K562 (cell line): ENCODE measurements at regions not wholly inside any gene's neighbourhood (a gene's known extent, or its start where the extent isn't known, plus 50 kb on each side); places are given as distances from the start of the nearest gene placed in this dataset.

Experiments used
- ATAC-seq: fragments of 200-7000 bp; cut with Tn5 transposase; 3 replicates; pipeline ENCODE4 v1.9.1; 2020; ENCODE audit warnings: moderate library complexity
- BruUV-seq: library from RNA; stranded (reverse); fragments of 400-500 nt; replicated peaks from 2 replicates; lab custom pipeline; 2021; lab: Mats Ljungman, UMichigan
- CTCF ChIA-PET: fragments of 300-600 bp; formaldehyde crosslinking; extraction: SDS; loops from one replicate; lab custom pipeline; 2021; ENCODE audit warnings: low intra/inter-chr PET ratio; lab: Yijun Ruan, JAX
- POLR2A ChIA-PET: fragments of 300-600, 350-650 bp; sonication (Branson Sonifier 250); formaldehyde crosslinking; extraction: SDS; loops from one replicate; lab custom pipeline; 2021; ENCODE audit warnings: antibody characterized with exemption, inconsistent platforms; lab: Yijun Ruan, JAX
- DNase-seq, 4 experiments: peaks; one replicate each; pipeline versions ENCODE4 v3.0.0 to v3.0.0-alpha.2; 2011 to 2018; ENCODE audit warnings: low spot score in 3 of 4, mixed read lengths in 3 of 4; ENCODE audit errors: extremely low read depth in 1 of 4
- FAIRE-seq: peaks from 2 replicates; lab custom pipeline; 2011; peaks lifted over from hg19 to GRCh38; lab: Jason Lieb, UNC
- H2AFZ ChIP-seq: 2 replicates; pipeline ENCODE4 v1.6.0; 2011; ENCODE audit warnings: low read depth, low read length, control low read depth, inconsistent platforms
- H3K27ac ChIP-seq: fragments of 200-600 bp; 3 replicates; pipeline ENCODE4 v1.8.0; 2011; ENCODE audit warnings: low read depth, mild to moderate bottlenecking, control low read depth, inconsistent platforms, low read length, moderate library complexity, mixed read lengths; ENCODE audit errors: extremely low read depth
- H3K27me3 ChIP-seq, 2 experiments: fragments of 300-600 bp in 1 of 2; 2 replicates in 1 of 2; 3 replicates in 1 of 2; pipeline versions ENCODE4 v1.6.0 to v1.8.0; 2011; ENCODE audit warnings: inconsistent platforms in 2 of 2, low read length in 2 of 2, mild to moderate bottlenecking in 1 of 2, mixed read lengths in 1 of 2, moderate library complexity in 1 of 2; ENCODE audit not compliant: control insufficient read depth in 2 of 2, insufficient read depth in 2 of 2
- H3K36me3 ChIP-seq: fragments of 300-600 bp; 3 replicates; pipeline ENCODE4 v1.8.0; 2011; ENCODE audit warnings: mild to moderate bottlenecking, low read length, inconsistent platforms; ENCODE audit not compliant: control insufficient read depth, insufficient read depth
- H3K4me1 ChIP-seq, 2 experiments: fragments of 200-600 bp in 1 of 2; replicated peaks in 1 of 2; 2 replicates in 1 of 2; 3 replicates in 1 of 2; pipeline versions ENCODE4 v1.5.1 to v1.8.0; 2011; ENCODE audit warnings: inconsistent platforms in 2 of 2, low read length in 2 of 2, mild to moderate bottlenecking in 1 of 2, mixed read lengths in 1 of 2, moderate library complexity in 1 of 2; ENCODE audit not compliant: control insufficient read depth in 2 of 2, insufficient read depth in 2 of 2
- H3K4me2 ChIP-seq: 2 replicates; pipeline ENCODE4 v1.6.1; 2011; ENCODE audit warnings: low read length, control low read depth, inconsistent platforms, mixed read lengths; ENCODE audit not compliant: insufficient read depth
- H3K4me3 ChIP-seq: fragments of 200-600 bp; sonication (generic), shearing (Covaris generic); 2 replicates; pipeline ENCODE4 v1.5.1; 2016; ENCODE audit warnings: control low read depth, inconsistent platforms
- H3K79me2 ChIP-seq: fragments of 200-600 bp; 3 replicates; pipeline ENCODE4 v1.8.0; 2011; ENCODE audit warnings: low read length, inconsistent platforms; ENCODE audit not compliant: control insufficient read depth, insufficient read depth
- H3K9ac ChIP-seq, 2 experiments: 2 replicates each; pipeline versions ENCODE4 v1.6.0 to v1.6.1; 2011; ENCODE audit warnings: low read depth in 2 of 2, low read length in 2 of 2, control low read depth in 1 of 2, inconsistent platforms in 1 of 2, mild to moderate bottlenecking in 1 of 2, mixed read lengths in 1 of 2; ENCODE audit not compliant: insufficient read depth in 1 of 2
- H3K9me1 ChIP-seq: one replicate; pipeline ENCODE4 v1.6.0; 2011; ENCODE audit warnings: inconsistent platforms, mild to moderate bottlenecking, low read length, moderate library complexity; ENCODE audit not compliant: control insufficient read depth, insufficient read depth
- H3K9me3 ChIP-seq: replicated peaks from 2 replicates; pipeline ENCODE4 v1.5.1; 2011; ENCODE audit warnings: low read depth, low read length, inconsistent platforms; ENCODE audit not compliant: control insufficient read depth, insufficient read depth
- H4K20me1 ChIP-seq: replicated peaks from 2 replicates; pipeline ENCODE4 v1.6.1; 2011; ENCODE audit warnings: low read length, inconsistent platforms, mixed read lengths; ENCODE audit not compliant: control insufficient read depth, insufficient read depth
- CCAR2 ChIP-seq: fragments of 200-400 bp; formaldehyde crosslinking; IDR thresholded peaks from 2 replicates; pipeline ENCODE4 v1.6.1; 2017; ENCODE audit warnings: mild to moderate bottlenecking, low read depth, low read length
- CTCFL ChIP-seq: IDR thresholded peaks from 2 replicates; pipeline ENCODE4 v1.6.1; 2011; ENCODE audit warnings: borderline replicate concordance, low read depth, mild to moderate bottlenecking, moderate library complexity, low read length; ENCODE audit not compliant: insufficient read depth, poor library complexity, severe bottlenecking
- E2F4 ChIP-seq: sonication (generic); formaldehyde crosslinking; IDR thresholded peaks from 2 replicates; pipeline ENCODE4 v1.8.0; 2022; ENCODE audit warnings: mild to moderate bottlenecking, low read depth, missing genetic modification reagents
- FOSL1 ChIP-seq: fragments of 200-800 bp; sonication (Bioruptor generic); conservative IDR thresholded peaks from 2 replicates; pipeline ENCODE4 v1.6.1; 2016; ENCODE audit warnings: missing genetic modification characterization, missing compliant biosample characterization
- HBP1 ChIP-seq: fragments of 450-650 bp; formaldehyde crosslinking; IDR thresholded peaks from 2 replicates; pipeline ENCODE4 v1.4.0; 2022; ENCODE audit warnings: missing genetic modification characterization
- HDAC6 ChIP-seq: IDR thresholded peaks from 2 replicates; pipeline ENCODE4 v1.6.1; 2012; ENCODE audit warnings: low read depth, mild to moderate bottlenecking, control low read depth, inconsistent platforms, low read length, moderate library complexity
- MAX ChIP-seq: sonication (generic); formaldehyde crosslinking; IDR thresholded peaks from 2 replicates; pipeline ENCODE4 v1.9.0; 2022; ENCODE audit warnings: mild to moderate bottlenecking, missing genetic modification reagents
- MITF ChIP-seq: IDR thresholded peaks from 2 replicates; pipeline ENCODE4 v1.6.1; 2014; ENCODE audit warnings: antibody characterized with exemption
- NELFE ChIP-seq: IDR thresholded peaks from 2 replicates; pipeline ENCODE4 v1.6.1; 2011; ENCODE audit warnings: mild to moderate bottlenecking; ENCODE audit not compliant: insufficient read depth, insufficient read length
- NFYB ChIP-seq: IDR thresholded peaks from 2 replicates; pipeline ENCODE4 v1.6.1; 2011; ENCODE audit warnings: mild to moderate bottlenecking, moderate library complexity; ENCODE audit not compliant: insufficient read length; ENCODE audit errors: extremely low read depth
- SREBF2 ChIP-seq: sonication (generic); formaldehyde crosslinking; IDR thresholded peaks from 2 replicates; pipeline ENCODE4 v1.4.0; 2020; ENCODE audit warnings: mild to moderate bottlenecking, missing genetic modification reagents
- ZBTB26 ChIP-seq: fragments of 450-650 bp; formaldehyde crosslinking; IDR thresholded peaks from 2 replicates; pipeline ENCODE4 v1.4.0; 2022; ENCODE audit warnings: missing genetic modification characterization
- WGBS: fragments of 100-300 bp; shearing (Covaris generic); methylation state at CpG from one replicate; pipeline ENCODE4 v1.1.6; 2016; ENCODE audit warnings: low coverage, mixed read lengths; ENCODE audit not compliant: insufficient coverage; ENCODE audit errors: missing lambda C conversion rate; 5-methylcytosine and 5-hydroxymethylcytosine counted together
- in situ Hi-C: fragments of 300-500 bp; cut with MboI; formaldehyde crosslinking; loops from 4 replicates; pipeline ENCODE4 v1.15.0; 2018; ENCODE audit warnings: inconsistent platforms, mixed read lengths
- intact Hi-C: fragments of 100-400 bp; cut with micrococcal nuclease; formaldehyde crosslinking; loops from 2 replicates; pipeline ENCODE4 v1.14.2; 2022

- BruUV-seq = no TSS peak
Observed at GRCh38 chr4:14810121-14810520, 192.2 kb upstream of the CPEB2 start.

More at GRCh38 chr4:14810121-14810520, 192.2 kb upstream of the CPEB2 start:
- WGBS = 0% methylated on average over 2 of the region's 2 CpGs
- TF ChIP-seq NELFE (no peak), E2F4 (CRISPR knock-in tag) (no peak), NFYB (no peak), HDAC6 (no peak), MAX (CRISPR knock-in tag) (no peak), CCAR2 (no peak), HBP1 (no peak), ZBTB26 (CRISPR knock-in tag) (no peak), MITF (no peak), CTCFL (no peak), SREBF2 (no peak), FOSL1 (no peak)
- no peak for FAIRE-seq
- Histone ChIP-seq H4K20me1 (no peaks in the 10 kb centered on the region), H3K36me3 (no peaks in the 10 kb centered on the region), H3K79me2 (no peaks in the 10 kb centered on the region), H3K27ac (no peak overlapping the region), H3K9ac (no peak overlapping the region), H3K4me1 (no peaks in the 10 kb centered on the region), H2AFZ (no peak overlapping the region), H3K9me3 (no peaks in the 10 kb centered on the region), H3K9me1 (no peaks in the 10 kb centered on the region), H3K4me3 (no peak overlapping the region), H3K27me3 (no peaks in the 10 kb centered on the region), H3K4me2 (no peak overlapping the region)
- in situ Hi-C loops (no loop called here), intact Hi-C loops (no loop called here)
- no peak for DNase-seq
- POLR2A ChIA-PET = no interaction called here
- CTCF ChIA-PET = no interaction called here
- ATAC-seq = no peak
